Kasumi-1 (cell line): ENCODE measurements at regions not wholly inside any gene's neighbourhood (a gene's known extent, or its start where the extent isn't known, plus 50 kb on each side); places are given as distances from the start of the nearest gene placed in this dataset.

ENCODE experiments used
- DNase-seq, 2 experiments: peaks; one replicate each; lab custom pipeline; 2025; lab: John Stamatoyannopoulos, UW

- DNase-seq, result no peak
These were observed 112.8 kb downstream of the SAMD5 start for GRCh38 chr6:147621263-147621662.

GRCh38 chr6:147621961-147622360, 113.5 kb downstream of the SAMD5 start:
- DNase-seq, result no peak

- DNase-seq, result no peak
These were observed 116.5 kb downstream of the SAMD5 start for GRCh38 chr6:147624946-147625515.

- no peak for DNase-seq
These were observed 117.5 kb downstream of the SAMD5 start for GRCh38 chr6:147625946-147626345.

GRCh38 chr6:147627411-147627810, 118.9 kb downstream of the SAMD5 start:
- no peak for DNase-seq

GRCh38 chr6:147633191-147633590, 124.7 kb downstream of the SAMD5 start:
- no peak for DNase-seq

- no peak for DNase-seq
These were observed 129.2 kb downstream of the SAMD5 start for GRCh38 chr6:147637620-147638195.

GRCh38 chr6:147639279-147639678, 130.8 kb downstream of the SAMD5 start:
- no peak for DNase-seq

GRCh38 chr6:147640606-147641005, 132.1 kb downstream of the SAMD5 start:
- DNase-seq, result no peak

GRCh38 chr6:147641511-147641910, 133.0 kb downstream of the SAMD5 start:
- no peak for DNase-seq

- no peak for DNase-seq
These were observed 134.0 kb downstream of the SAMD5 start for GRCh38 chr6:147642458-147642857.

- DNase-seq, result no peak
These were observed 135.1 kb downstream of the SAMD5 start for GRCh38 chr6:147643341-147644200.

GRCh38 chr6:147648916-147649315, 140.4 kb downstream of the SAMD5 start:
- no peak for DNase-seq

- DNase-seq, result no peak
These were observed 143.0 kb downstream of the SAMD5 start for GRCh38 chr6:147651249-147652063.

- no peak for DNase-seq
These were observed 145.1 kb downstream of the SAMD5 start for GRCh38 chr6:147653631-147654030.

GRCh38 chr6:147654103-147654845, 145.8 kb downstream of the SAMD5 start:
- DNase-seq, result no peak

GRCh38 chr6:147660334-147661311, 152.1 kb downstream of the SAMD5 start:
- no peak for DNase-seq

- no peak for DNase-seq
These were observed 154.2 kb downstream of the SAMD5 start for GRCh38 chr6:147662646-147663045.

GRCh38 chr6:147664092-147664491, 155.6 kb downstream of the SAMD5 start:
- DNase-seq, result no peak

GRCh38 chr6:147666255-147666654, 157.8 kb downstream of the SAMD5 start:
- DNase-seq, result no peak
